Cerebellar cortex (tissue), 1 donor: ENCODE measurements at regions not wholly inside any gene's neighbourhood (a gene's known extent, or its start where the extent isn't known, plus 50 kb on each side); places are given as distances from the start of the nearest gene placed in this dataset.
"Not testable (repeated sequence)": the region's sequence is repeated elsewhere in the genome, so short reads cannot be mapped to it uniquely, and the experiment has no call there.

Experiments used
- DNase-seq: peaks from one replicate; pipeline ENCODE4 v3.0.0-alpha.2; 2015; ENCODE audit warnings: low spot score

DNA sequence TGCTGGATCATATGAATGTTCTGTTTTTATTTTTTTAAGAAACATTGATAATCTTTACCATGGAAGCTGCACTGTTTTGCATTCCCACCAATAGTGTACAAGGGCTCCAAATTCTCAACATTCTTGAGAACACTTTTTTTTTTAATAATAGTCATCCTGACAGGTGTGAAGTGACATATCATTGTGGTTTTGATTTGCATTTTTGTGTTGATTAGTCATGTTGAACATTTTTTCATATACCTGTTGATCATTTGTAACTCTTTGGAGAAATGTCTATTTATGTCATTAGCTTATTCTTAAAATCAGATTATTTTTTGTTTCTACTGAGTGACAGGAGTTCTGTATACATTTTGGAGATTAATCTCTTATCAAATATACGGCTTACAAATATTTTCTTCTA lies 408.5 kb downstream of the GLUD2 start:
- DNase-seq = no peak

DNA sequence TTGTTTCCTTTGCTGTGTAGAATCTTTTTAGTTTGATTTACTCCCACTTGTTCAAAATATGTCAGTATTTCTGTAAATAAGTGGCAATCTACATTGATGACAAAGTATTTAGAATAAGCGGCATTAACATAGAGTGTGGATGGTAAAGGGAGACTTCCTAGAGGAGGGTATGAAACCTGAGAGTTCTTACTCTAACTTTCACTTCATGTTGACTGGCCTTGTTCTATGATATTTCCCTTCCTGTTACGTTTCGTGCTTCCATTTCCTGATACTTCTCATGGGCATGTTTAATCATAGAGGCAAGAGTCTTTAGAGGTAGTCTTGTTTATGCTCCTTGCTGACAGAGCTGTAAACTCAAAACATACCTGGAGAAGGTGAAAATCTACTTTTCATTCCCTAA lies 408.9 kb downstream of the GLUD2 start:
- no peak for DNase-seq

DNA sequence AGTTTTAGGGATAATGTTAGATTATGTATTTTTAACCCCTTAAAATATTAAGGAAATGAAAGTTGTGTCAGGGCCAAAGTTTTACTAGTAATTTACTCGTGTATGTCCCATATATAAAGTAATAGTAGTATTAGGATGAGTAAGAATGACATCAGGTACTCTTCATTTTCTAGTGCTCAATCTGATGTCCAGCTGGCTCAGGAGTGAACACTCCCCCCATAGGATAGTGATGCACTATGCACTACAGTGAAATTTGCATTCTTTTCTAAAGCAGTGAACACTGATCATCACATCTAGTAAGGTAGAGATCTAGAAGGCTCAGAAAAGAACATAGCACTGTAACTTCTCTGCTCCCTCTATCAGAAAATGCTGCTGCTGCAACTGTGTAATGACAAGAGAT lies 409.7 kb downstream of the GLUD2 start:
- DNase-seq = no peak

- DNase-seq = no peak
Observed at GRCh38 chrX:121479406-121479805, 432.0 kb downstream of the GLUD2 start.

- DNase-seq = no peak
Observed at GRCh38 chrX:121496966-121497365, 449.6 kb downstream of the GLUD2 start.

DNA sequence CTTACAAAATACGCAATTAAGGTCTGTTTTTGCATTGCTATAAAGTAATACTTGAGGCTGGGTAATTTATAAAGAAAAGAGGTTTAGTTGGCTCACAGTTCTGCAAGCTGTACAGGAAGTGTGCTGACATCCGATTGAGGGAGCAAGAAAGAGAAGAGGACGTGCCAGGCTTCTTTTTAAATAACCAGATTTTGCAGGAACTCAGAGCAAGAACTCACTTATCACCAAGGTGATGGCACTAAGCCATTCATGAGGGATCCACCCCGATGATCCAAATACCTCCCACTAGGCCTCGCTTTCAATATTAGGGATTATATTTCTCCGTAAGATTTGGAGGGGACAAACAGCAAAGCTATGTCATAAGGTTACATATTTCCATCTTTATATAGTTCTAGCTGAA lies 456.7 kb downstream of the GLUD2 start:
- no peak for DNase-seq

DNA sequence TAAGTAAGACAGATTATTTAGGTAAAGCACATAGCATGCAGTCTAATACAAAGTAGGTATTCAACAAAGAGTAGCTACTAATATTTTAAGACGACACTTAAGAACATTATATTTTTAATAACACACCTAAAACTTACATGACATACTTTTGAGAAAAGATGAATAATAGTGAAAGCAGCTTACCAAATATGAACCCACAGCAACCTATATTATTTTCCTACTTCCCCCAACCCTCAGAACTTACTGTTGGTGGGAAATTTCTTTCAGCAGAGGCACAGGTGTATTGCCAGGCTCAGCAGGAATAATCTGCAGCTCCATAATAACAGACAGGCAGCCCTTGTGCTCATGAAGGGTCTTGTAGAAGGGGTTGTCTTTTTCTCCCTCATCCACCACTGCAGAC lies 498.9 kb downstream of the GLUD2 start:
- DNase-seq = no peak

- DNase-seq = no peak
Observed at GRCh38 chrX:121558886-121559285, 511.5 kb downstream of the GLUD2 start.

- no peak for DNase-seq
Observed at GRCh38 chrX:121562616-121563015, 515.2 kb downstream of the GLUD2 start.

- no peak for DNase-seq
Observed at GRCh38 chrX:121569609-121570008, 522.2 kb downstream of the GLUD2 start.

DNA sequence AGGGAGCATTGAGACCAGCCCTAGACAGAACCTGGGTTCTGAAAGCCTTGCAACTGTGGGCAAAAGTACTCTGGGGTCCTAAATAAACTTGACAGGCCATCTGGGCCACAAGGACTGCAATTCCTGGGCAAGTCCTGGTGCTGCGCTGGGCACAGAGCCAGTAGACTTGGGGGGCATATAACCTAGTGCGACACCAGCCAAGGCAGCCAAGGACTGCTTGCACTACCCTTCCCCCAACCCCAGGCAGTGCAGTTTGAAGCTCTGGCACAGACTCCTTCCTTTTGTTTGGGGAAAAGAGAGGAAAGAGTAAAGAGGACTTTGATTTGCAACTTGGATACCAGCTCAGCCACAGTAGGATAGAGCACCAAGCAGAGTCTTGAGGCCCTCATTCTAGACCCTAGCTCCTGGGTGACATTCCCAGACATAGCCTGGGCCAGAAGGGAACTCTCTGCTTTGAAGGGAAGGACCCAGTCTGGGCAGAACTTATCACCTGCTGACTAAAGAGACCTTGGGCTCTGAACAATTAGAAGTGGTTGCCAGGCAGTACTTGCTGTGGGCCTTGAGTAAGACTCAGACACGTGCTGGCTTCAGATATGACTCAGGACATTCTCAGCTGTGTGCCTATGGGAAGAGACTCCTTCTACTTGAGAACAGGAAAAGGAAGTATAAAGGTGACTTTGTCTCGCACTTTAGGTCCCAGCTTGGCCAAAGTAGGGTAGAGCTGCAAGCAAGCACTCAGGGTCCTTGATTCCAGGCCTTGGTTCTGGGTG lies 522.8 kb downstream of the GLUD2 start:
- no peak for DNase-seq

DNA sequence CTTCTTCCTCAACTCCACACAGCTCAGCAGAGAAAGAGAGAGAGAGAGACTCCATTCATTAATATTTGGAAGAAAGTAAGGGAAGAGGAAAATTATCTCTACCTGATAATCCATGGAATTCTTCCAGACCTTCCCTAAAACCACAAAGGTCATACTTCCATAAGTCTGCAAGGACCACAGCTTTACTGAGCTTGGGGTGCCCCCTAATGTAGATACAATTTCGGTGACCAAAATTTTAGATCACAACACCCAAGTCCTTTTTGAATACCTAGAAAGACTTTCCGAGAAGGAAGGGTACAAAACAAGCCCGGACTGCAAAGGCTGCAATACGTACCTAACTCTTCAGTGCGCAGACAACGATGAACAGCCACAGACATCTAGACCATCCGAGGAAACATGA lies 523.9 kb downstream of the GLUD2 start:
- DNase-seq = no peak

DNA sequence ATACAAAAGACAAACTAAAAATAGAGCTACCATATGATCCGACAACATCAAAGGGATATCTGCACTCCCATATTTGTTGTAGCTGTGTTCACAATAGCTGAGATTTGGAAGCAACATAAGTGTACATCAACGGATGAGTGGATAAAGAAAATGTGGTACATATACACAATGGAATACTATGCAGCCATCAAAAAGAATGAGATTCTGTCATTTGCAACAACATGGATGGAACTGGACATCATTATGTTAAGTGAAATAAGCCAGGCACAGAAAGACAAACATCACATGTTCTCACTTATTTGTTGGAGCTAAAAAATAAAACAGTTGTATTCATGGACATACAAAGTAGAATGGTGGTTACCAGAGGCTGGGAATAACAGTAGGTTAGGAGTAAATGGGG lies 527.0 kb downstream of the GLUD2 start:
- not testable (repeated sequence) for DNase-seq

DNA sequence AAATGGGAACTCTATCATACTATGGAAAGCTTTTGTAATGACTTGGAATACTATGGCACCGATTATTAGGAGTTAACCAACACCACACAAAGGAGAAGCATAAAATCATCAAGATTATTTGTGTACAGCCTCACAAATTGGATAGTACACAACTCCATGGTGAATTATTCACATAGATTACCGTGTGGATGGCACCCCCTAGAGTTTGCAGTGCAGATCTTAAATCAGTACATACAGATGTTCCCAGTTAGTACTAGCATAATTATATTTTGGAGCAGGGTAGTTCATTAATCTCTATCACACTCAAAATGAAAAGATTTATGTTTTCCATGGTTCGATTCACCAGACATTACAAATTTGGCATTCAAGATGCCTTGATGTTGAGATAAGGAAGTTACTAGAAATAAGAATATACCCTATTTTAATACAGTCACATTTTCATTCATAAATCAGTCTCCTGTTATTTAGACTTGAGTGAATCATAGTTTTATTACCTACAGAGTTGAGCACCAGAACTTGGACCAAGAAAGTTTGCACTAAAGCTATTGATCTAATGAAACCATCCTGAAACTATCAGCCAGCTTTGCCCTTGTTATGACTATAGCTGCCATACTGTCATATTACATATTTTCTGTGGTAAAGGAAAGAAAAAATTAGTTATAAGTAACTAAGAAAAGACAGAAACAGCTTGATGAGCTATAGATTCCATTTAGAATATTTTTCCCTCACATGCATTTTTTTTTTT lies 531.8 kb downstream of the GLUD2 start:
- peak; percentile 4 for DNase-seq

DNA sequence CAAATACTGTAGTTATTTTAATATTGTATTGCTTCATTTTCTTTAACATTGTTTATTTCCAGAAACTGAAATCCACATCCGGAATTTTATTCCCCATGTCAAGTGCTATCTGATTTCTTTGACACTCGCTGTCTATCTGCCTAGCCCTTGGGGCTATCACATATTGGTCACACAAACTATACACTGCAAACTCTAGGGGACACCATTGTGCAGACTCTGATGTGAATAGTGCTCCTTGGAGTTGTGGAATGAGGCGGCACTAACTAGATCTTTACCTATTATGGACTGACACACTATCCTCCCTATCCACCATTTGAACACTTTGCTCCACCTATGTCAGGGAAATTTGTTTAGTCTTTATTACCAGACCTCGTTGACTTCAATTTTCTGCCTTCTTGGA lies 534.5 kb downstream of the GLUD2 start:
- no peak for DNase-seq

DNA sequence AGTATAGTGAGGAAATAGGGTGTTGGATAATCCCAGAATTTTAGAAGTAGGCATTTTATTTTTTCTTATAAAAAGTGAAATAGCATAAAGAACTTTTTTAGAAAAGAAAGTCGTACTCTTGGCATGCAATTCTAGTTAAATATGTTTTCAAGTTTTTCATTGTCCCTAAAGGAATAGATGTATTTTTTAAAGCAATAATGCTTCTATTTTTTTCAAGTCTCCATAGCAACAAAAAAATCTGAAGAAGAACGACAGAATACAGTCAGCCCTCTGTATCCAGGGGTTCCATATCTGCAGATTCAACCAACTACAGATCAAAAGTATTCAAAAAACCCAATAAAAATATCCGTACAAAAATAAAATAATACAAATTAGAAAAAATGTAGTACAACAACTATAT lies 538.2 kb downstream of the GLUD2 start:
- DNase-seq = no peak

DNA sequence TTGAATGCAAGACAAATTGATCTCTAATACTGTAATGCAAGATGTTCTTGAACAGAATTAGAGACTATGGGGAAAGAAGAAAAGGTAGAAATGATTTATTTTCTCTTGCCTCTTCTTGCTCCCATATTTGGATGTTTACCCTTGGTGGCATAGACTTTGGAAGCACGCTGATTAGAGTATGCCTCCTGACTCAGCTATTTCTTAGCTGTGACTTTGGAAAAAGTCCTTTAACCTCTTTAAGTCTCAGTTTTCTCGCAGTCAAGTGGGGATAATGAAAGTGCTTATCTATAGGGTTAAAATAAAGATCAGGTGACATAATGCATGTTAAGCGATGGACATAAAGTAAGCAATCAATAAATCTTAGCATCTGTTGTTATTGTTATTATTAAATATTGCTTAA lies 545.5 kb downstream of the GLUD2 start:
- DNase-seq = no peak

GRCh38 chrX:121598356-121598755 lies 550.9 kb downstream of the GLUD2 start:
- no peak for DNase-seq

DNA sequence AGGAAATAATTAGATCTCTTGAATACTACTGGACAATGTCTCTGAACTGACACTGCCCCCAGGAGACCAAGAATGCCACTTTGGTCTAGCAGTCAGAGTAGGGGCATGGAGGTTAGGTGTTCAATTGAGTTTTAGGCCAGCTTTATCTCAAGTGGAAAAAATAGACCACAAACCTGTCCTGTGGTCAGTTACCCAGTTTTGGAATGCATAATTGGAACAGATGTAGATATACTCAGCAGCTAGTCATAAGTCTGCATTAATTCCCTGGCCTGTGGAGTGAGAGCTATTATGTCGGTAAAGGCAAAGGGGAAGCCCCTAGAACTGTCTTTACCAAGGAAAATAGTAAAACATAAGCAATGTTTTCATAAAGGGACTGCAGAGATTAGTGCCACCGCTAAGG lies 587.7 kb downstream of the GLUD2 start:
- no peak for DNase-seq

DNA sequence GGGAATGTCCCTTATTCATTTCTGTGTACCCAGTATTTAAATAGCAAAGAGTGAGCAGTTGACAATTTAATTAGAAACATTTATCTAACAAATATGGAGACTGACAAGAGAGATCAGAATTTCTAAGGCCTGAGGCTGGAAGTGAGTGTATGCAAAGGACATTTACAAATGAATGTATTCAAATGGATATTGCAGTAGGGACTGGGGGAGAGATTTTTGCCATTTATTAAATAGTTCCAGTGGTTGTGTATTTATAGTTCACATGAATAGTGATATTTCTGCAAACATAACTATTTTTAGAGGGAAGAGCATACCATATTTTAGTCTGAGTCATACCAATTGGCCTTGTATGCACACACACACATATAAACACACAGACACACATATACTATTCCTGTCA lies 592.4 kb downstream of the GLUD2 start:
- no peak for DNase-seq

DNA sequence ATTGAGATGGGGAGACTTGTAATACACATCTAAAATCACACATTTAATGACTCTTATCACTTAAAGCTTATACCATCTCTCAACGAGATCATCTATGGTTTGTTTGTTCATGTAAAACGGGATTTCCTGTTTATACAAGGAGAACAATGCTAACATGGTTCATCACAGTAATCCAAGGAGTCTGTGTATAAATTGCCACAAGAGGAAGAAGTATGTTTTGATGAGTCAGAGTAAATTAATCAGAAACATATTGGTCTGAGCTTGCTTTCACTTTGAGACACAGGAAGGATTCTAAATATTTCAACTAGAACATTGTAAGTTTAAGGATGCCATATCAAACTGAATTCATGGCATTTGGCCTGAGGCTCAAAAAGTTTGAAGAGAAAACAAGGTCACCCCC lies 594.1 kb downstream of the GLUD2 start:
- DNase-seq = no peak

DNA sequence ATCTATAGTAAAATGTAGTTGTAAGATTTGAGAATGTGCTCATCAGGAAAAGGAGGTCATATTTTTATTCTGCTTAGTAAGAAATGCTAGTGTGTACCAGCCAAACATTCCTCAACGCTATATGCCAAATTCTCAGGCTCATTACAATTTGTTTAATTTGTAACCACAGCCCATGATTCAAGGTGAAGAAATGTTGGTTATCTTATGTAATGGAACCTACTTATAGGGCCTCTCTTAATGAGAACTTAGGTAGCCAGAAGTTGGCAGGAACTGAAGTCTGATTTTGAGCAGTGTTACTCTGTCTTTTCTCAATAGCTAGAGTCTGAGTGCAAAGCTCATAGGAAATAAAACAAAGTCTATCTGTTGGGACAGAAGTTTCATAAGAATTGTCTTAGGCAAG lies 595.0 kb downstream of the GLUD2 start:
- no peak for DNase-seq

DNA sequence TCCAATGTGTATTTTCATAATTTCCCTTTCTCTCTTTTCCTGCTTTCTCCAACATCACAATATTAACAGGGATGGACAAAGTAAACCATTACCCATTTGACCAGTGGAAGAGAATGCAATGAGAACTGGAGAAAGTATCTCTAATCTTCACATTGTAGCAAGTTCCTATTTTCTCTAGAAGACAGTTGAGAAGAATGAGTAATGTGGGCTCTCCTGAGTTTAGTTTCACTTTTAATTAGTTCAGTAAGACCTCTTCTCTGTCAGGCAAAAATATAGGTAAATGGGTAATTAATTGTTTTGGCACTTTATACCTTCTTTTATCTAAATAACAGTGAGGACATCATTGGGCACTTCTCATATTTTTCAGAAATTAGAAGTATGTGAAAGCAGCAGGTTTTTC lies 602.0 kb downstream of the GLUD2 start:
- no peak for DNase-seq

- DNase-seq = no peak
Observed at GRCh38 chrX:121655276-121655675, 607.9 kb downstream of the GLUD2 start.
